Kidney (tissue), 13 donors: ENCODE measurements at regions not wholly inside any gene's neighbourhood (a gene's known extent, or its start where the extent isn't known, plus 50 kb on each side); places are given as distances from the start of the nearest gene placed in this dataset.

Experiments used
- DNase-seq, 5 donors: peaks; one replicate each; pipeline ENCODE4 v3.0.0-alpha.2; 2013 to 2020
- FAIRE-seq: peaks from 2 replicates; lab custom pipeline; 2012; peaks lifted over from hg19 to GRCh38; lab: Jason Lieb, UNC
- H3K27ac ChIP-seq, 2 donors: one replicate each; pipeline ENCODE4 v1.7.0; 2013; ENCODE audit warnings: low read depth in 2 of 2, low read length in 2 of 2, inconsistent platforms in 1 of 2
- H3K27me3 ChIP-seq: one replicate; pipeline ENCODE4 v1.7.1; 2013; ENCODE audit warnings: low read length, inconsistent platforms; ENCODE audit not compliant: control insufficient read depth, insufficient read depth
- H3K36me3 ChIP-seq, 3 donors: one replicate each; pipeline versions ENCODE4 v1.7.0 to v1.7.1; 2013; ENCODE audit warnings: low read length in 3 of 3, control low read depth in 1 of 3, inconsistent platforms in 1 of 3; ENCODE audit not compliant: insufficient read depth in 3 of 3, control insufficient read depth in 2 of 3
- H3K4me1 ChIP-seq, 3 donors: one replicate each; pipeline versions ENCODE4 v1.7.0 to v1.7.1; 2013; ENCODE audit warnings: low read length in 3 of 3, inconsistent platforms in 1 of 3, low read depth in 1 of 3; ENCODE audit not compliant: control insufficient read depth in 2 of 3, insufficient read depth in 2 of 3
- H3K4me3 ChIP-seq, 3 donors: one replicate each; pipeline versions ENCODE4 v1.7.0 to v1.8.1; 2013; ENCODE audit warnings: low read length in 3 of 3, control low read depth in 1 of 3, inconsistent platforms in 1 of 3
- H3K9ac ChIP-seq, 3 donors: one replicate each; pipeline versions ENCODE4 v1.7.0 to v1.7.1; 2013; ENCODE audit warnings: low read length in 3 of 3, control low read depth in 1 of 3, inconsistent platforms in 1 of 3
- H3K9me3 ChIP-seq, 3 donors: one replicate each; pipeline versions ENCODE4 v1.7.0 to v1.7.1; 2013; ENCODE audit warnings: low read length in 3 of 3, control low read depth in 1 of 3, inconsistent platforms in 1 of 3; ENCODE audit not compliant: control insufficient read depth in 2 of 3, insufficient read depth in 1 of 3
- intact Hi-C: fragments of 100-400 bp; cut with DNase I; formaldehyde crosslinking; loops from one replicate; pipeline ENCODE4 v1.11.1; 2022
- TF ChIP-seq, protein P1 (sequence below): IDR thresholded peaks from 3 replicates; pipeline ENCODE4 v1.5.1; 2012; ENCODE audit warnings: mild to moderate bottlenecking, moderate library complexity, borderline replicate concordance; ENCODE audit not compliant: insufficient read depth; ENCODE audit errors: extremely low read depth
- donor health status: control.
- donor health status: control.
- donor health status: control.
- donor health status: control.
- donor health status: control.
- donor health status: DM: yes; HTN: yes; CAD: no.
- donor health status: Normal renal cell carcinoma (clear cell type).

DNA sequence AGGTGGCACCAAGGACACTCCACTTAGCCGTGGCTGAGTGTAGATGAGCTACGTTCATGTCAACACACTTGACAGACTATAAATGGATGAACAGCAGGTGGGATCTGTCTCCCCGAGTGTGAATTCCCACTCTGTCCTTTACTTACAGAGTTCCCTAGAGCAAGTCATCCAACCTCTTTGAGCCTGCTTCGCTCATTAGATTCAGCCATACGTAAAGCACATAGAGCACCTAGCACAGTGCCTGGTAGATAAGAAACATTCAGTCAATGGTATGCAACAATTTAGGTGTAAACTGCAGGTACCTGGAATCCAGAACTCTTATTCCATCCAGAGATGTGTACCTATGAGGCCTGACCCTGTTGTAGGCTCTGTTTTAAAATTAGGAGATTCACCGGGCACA lies 227.8 kb upstream of the C16orf82 start:
- no peak overlapping the region for H3K27ac ChIP-seq
- H3K4me3 ChIP-seq, result no peak overlapping the region
- H3K4me1 ChIP-seq, result no peaks in the 10 kb centered on the region
- no peak for DNase-seq
- no peak for FAIRE-seq
- no peak overlapping the region for H3K9ac ChIP-seq
- H3K36me3 ChIP-seq, result no peaks in the 10 kb centered on the region
- TF ChIP-seq, protein P1, sequence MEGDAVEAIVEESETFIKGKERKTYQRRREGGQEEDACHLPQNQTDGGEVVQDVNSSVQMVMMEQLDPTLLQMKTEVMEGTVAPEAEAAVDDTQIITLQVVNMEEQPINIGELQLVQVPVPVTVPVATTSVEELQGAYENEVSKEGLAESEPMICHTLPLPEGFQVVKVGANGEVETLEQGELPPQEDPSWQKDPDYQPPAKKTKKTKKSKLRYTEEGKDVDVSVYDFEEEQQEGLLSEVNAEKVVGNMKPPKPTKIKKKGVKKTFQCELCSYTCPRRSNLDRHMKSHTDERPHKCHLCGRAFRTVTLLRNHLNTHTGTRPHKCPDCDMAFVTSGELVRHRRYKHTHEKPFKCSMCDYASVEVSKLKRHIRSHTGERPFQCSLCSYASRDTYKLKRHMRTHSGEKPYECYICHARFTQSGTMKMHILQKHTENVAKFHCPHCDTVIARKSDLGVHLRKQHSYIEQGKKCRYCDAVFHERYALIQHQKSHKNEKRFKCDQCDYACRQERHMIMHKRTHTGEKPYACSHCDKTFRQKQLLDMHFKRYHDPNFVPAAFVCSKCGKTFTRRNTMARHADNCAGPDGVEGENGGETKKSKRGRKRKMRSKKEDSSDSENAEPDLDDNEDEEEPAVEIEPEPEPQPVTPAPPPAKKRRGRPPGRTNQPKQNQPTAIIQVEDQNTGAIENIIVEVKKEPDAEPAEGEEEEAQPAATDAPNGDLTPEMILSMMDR, result no peak
- H3K27me3 ChIP-seq, result no peaks in the 10 kb centered on the region
- intact Hi-C loops, result no loop called here
- no peaks in the 10 kb centered on the region for H3K9me3 ChIP-seq

DNA sequence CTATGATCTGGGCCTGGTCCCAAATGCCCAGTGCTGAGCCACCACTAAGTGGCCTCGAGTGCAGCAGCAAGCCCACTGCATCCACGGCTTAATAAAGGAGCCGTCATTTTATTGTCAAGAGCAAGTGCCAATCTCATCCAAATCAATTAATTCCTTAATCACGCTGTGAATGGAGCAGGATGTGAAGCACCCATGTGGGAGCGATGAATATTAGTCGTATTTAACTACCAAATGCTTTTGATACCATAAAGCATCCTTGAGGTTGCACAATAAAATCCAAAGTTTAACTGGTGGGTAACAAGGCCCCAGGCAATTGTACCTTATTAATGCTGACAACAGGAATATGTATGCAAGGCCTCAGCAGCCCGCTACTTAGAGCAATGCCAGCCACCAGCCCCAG lies 226.0 kb upstream of the C16orf82 start:
- Histone ChIP-seq H3K36me3 (no peaks in the 10 kb centered on the region), H3K9me3 (no peaks in the 10 kb centered on the region), H3K27ac (no peak overlapping the region), H3K27me3 (no peaks in the 10 kb centered on the region), H3K4me3 (no peak overlapping the region), H3K9ac (no peak overlapping the region), H3K4me1 (no peaks in the 10 kb centered on the region)
- intact Hi-C loops, result no loop called here
- TF ChIP-seq, protein P1, result no peak
- DNase-seq (no peak), FAIRE-seq (no peak)

DNA sequence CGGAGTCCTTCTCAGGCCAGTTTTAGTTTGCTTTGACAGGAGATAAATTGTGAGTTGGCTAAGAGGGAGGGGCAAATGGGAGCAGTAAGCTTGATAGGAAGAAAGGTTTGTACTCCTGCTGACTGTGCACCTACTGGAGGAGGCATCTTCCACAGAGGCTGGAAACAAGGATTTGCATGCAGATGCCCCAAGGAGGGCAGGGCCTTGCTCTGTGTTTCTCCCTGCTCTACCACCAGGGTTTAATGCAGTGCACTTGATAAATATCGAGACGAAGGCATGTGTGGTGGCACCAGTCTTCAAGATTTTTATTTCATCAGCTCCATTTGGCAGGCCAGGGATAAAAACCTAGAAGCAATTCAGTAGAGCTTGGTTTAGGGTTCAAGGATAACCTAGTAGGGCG lies 210.5 kb upstream of the C16orf82 start:
- Histone ChIP-seq H3K9ac (no peak overlapping the region), H3K27ac (no peak overlapping the region), H3K4me1 (no peaks in the 10 kb centered on the region), H3K36me3 (no peaks in the 10 kb centered on the region), H3K9me3 (peaks cover 0 to 11% (median 0%) of the 10 kb centered on the region in 3 donors), H3K27me3 (no peaks in the 10 kb centered on the region), H3K4me3 (no peak overlapping the region)
- DNase-seq (no peak), FAIRE-seq (no peak)
- TF ChIP-seq, protein P1, result no peak
- intact Hi-C loops, result no loop called here

DNA sequence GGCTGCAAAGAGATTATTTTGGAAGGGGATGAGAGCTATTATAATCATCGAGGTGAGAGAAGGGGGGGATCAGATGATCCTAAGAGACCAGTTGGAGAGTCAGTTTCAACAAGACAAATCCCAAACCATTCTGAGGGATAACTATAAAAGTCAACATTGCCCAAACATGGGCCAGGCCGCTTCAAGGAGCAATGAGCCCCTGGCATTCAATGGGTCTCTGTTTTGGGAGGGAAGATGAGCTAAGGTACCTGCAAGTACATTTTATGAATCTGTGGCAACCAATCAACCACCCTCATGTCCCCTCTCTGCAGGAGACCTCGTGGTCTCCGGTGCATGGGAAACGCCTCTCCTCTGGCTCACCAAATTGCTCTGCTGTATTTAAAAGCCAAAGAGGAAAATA lies 209.9 kb upstream of the C16orf82 start:
- no peak overlapping the region for H3K4me3 ChIP-seq
- no peaks in the 10 kb centered on the region for H3K4me1 ChIP-seq
- no peak for FAIRE-seq
- H3K36me3 ChIP-seq, result no peaks in the 10 kb centered on the region
- DNase-seq, result no peak
- intact Hi-C loops, result no loop called here
- no peak overlapping the region for H3K9ac ChIP-seq
- TF ChIP-seq, protein P1, result no peak
- H3K27ac ChIP-seq, result no peak overlapping the region
- no peaks in the 10 kb centered on the region for H3K27me3 ChIP-seq
- peaks cover 0 to 11% (median 0%) of the 10 kb centered on the region in 3 donors for H3K9me3 ChIP-seq
